Subcutaneous abdominal adipose tissue (tissue), 5 donors: ENCODE measurements at regions not wholly inside any gene's neighbourhood (a gene's known extent, or its start where the extent isn't known, plus 50 kb on each side); places are given as distances from the start of the nearest gene placed in this dataset.
"Not testable (repeated sequence)": the region's sequence is repeated elsewhere in the genome, so short reads cannot be mapped to it uniquely, and the experiment has no call there.

Experiments used
- H3K27ac ChIP-seq: one replicate; pipeline ENCODE4 v1.7.0; 2013; ENCODE audit warnings: low read depth, mild to moderate bottlenecking, inconsistent platforms, low read length, moderate library complexity
- H3K27me3 ChIP-seq, 5 donors: one replicate each; pipeline ENCODE4 v1.7.0; 2013; ENCODE audit warnings: low read length in 5 of 5, inconsistent platforms in 1 of 5; ENCODE audit not compliant: control insufficient read depth in 5 of 5, insufficient read depth in 4 of 5
- H3K36me3 ChIP-seq, 5 donors: one replicate each; pipeline ENCODE4 v1.7.0; 2013; ENCODE audit warnings: low read length in 5 of 5; ENCODE audit not compliant: control insufficient read depth in 5 of 5, insufficient read depth in 5 of 5
- H3K4me1 ChIP-seq, 5 donors: one replicate each; pipeline ENCODE4 v1.7.0; 2013; ENCODE audit warnings: low read length in 5 of 5, mild to moderate bottlenecking in 3 of 5, moderate library complexity in 1 of 5; ENCODE audit not compliant: control insufficient read depth in 5 of 5, insufficient read depth in 5 of 5
- H3K4me3 ChIP-seq, 5 donors: one replicate each; pipeline ENCODE4 v1.7.0; 2013; ENCODE audit warnings: low read length in 5 of 5, low read depth in 1 of 5
- H3K9ac ChIP-seq, 5 donors: one replicate each; pipeline ENCODE4 v1.7.0; 2013; ENCODE audit warnings: low read length in 5 of 5, mild to moderate bottlenecking in 4 of 5, moderate library complexity in 3 of 5
- H3K9me3 ChIP-seq, 5 donors: one replicate each; pipeline ENCODE4 v1.7.0; 2013; ENCODE audit warnings: low read length in 5 of 5; ENCODE audit not compliant: control insufficient read depth in 5 of 5
- donor health status: healthy.
- donor health status: healthy.
- donor health status: healthy.
- donor health status: healthy.
- donor health status: healthy.

GRCh38 chr4:177528620-177529019 is 86.4 kb upstream of the AGA start:
- H3K36me3 ChIP-seq = no peaks in the 10 kb centered on the region
- no peak overlapping the region for H3K4me3 ChIP-seq
- H3K9ac ChIP-seq = no peak overlapping the region
- no peak overlapping the region for H3K27ac ChIP-seq
- H3K9me3 ChIP-seq = no peaks in the 10 kb centered on the region
- H3K4me1 ChIP-seq = no peaks in the 10 kb centered on the region
- H3K27me3 ChIP-seq = no peaks in the 10 kb centered on the region

- Histone ChIP-seq H3K36me3 (no peaks in the 10 kb centered on the region), H3K9me3 (peaks cover 0 to 3% (median 0%) of the 10 kb centered on the region in 5 donors), H3K4me3 (no peak overlapping the region), H3K9ac (no peak overlapping the region), H3K27ac (no peak overlapping the region), H3K27me3 (no peaks in the 10 kb centered on the region), H3K4me1 (peaks cover 0 to 8% (median 5%) of the 10 kb centered on the region in 5 donors)
These were observed 88.3 kb upstream of the AGA start for GRCh38 chr4:177530561-177530960.

- Histone ChIP-seq H3K9ac (no peak overlapping the region), H3K27me3 (no peaks in the 10 kb centered on the region), H3K4me3 (no peak overlapping the region), H3K4me1 (peaks cover 0 to 8% (median 5%) of the 10 kb centered on the region in 5 donors), H3K27ac (no peak overlapping the region), H3K36me3 (no peaks in the 10 kb centered on the region), H3K9me3 (peaks cover 0 to 3% (median 0%) of the 10 kb centered on the region in 5 donors)
These were observed 90.1 kb upstream of the AGA start for GRCh38 chr4:177532358-177532757.

- not testable (repeated sequence) for H3K4me1 ChIP-seq, H3K36me3 ChIP-seq, H3K27me3 ChIP-seq, H3K27ac ChIP-seq, H3K9me3 ChIP-seq, H3K4me3 ChIP-seq, H3K9ac ChIP-seq
These were observed 92.6 kb upstream of the AGA start for GRCh38 chr4:177534841-177535240.

GRCh38 chr4:177546745-177547144 is 104.5 kb upstream of the AGA start:
- no peaks in the 10 kb centered on the region for H3K27me3 ChIP-seq
- no peaks in the 10 kb centered on the region for H3K4me1 ChIP-seq
- H3K36me3 ChIP-seq = no peaks in the 10 kb centered on the region
- H3K9me3 ChIP-seq = no peaks in the 10 kb centered on the region
- no peak overlapping the region for H3K9ac ChIP-seq
- no peak overlapping the region for H3K27ac ChIP-seq
- no peak overlapping the region for H3K4me3 ChIP-seq

GRCh38 chr4:177547985-177548384 is 105.7 kb upstream of the AGA start:
- Histone ChIP-seq H3K9ac (no peak overlapping the region), H3K27ac (no peak overlapping the region), H3K36me3 (no peaks in the 10 kb centered on the region), H3K4me1 (no peaks in the 10 kb centered on the region), H3K4me3 (no peak overlapping the region), H3K9me3 (no peaks in the 10 kb centered on the region), H3K27me3 (no peaks in the 10 kb centered on the region)

GRCh38 chr4:177555007-177555574 is 112.9 kb upstream of the AGA start:
- no peak overlapping the region for H3K9ac ChIP-seq
- no peaks in the 10 kb centered on the region for H3K36me3 ChIP-seq
- H3K4me1 ChIP-seq = no peaks in the 10 kb centered on the region
- H3K27ac ChIP-seq = no peak overlapping the region
- no peaks in the 10 kb centered on the region for H3K27me3 ChIP-seq
- no peaks in the 10 kb centered on the region for H3K9me3 ChIP-seq
- H3K4me3 ChIP-seq = no peak overlapping the region

- Histone ChIP-seq H3K27me3 (no peaks in the 10 kb centered on the region), H3K9ac (no peak overlapping the region), H3K36me3 (no peaks in the 10 kb centered on the region), H3K9me3 (no peaks in the 10 kb centered on the region), H3K4me3 (no peak overlapping the region), H3K4me1 (no peaks in the 10 kb centered on the region), H3K27ac (no peak overlapping the region)
These were observed 115.2 kb upstream of the AGA start for GRCh38 chr4:177557416-177557815.

GRCh38 chr4:177558995-177559394 is 116.8 kb upstream of the AGA start:
- Histone ChIP-seq H3K4me3 (no peak overlapping the region), H3K9me3 (no peaks in the 10 kb centered on the region)

GRCh38 chr4:177562163-177562562 is 119.9 kb upstream of the AGA start:
- Histone ChIP-seq H3K4me1 (no peaks in the 10 kb centered on the region), H3K36me3 (no peaks in the 10 kb centered on the region), H3K27ac (no peak overlapping the region), H3K4me3 (no peak overlapping the region), H3K27me3 (no peaks in the 10 kb centered on the region), H3K9ac (no peak overlapping the region), H3K9me3 (no peaks in the 10 kb centered on the region)

More at GRCh38 chr4:177558995-177559394, 116.8 kb upstream of the AGA start:
- no peaks in the 10 kb centered on the region for H3K4me1 ChIP-seq
- H3K27me3 ChIP-seq = no peaks in the 10 kb centered on the region
- no peak overlapping the region for H3K9ac ChIP-seq
- no peaks in the 10 kb centered on the region for H3K36me3 ChIP-seq
- no peak overlapping the region for H3K27ac ChIP-seq

GRCh38 chr4:177562859-177563258 is 120.6 kb upstream of the AGA start:
- H3K36me3 ChIP-seq = no peaks in the 10 kb centered on the region
- H3K9ac ChIP-seq = no peak overlapping the region
- H3K27ac ChIP-seq = no peak overlapping the region
- H3K9me3 ChIP-seq = no peaks in the 10 kb centered on the region
- no peaks in the 10 kb centered on the region for H3K4me1 ChIP-seq
- no peak overlapping the region for H3K4me3 ChIP-seq
- no peaks in the 10 kb centered on the region for H3K27me3 ChIP-seq
